Testis (tissue), 2 donors: ENCODE measurements at regions not wholly inside any gene's neighbourhood (a gene's known extent, or its start where the extent isn't known, plus 50 kb on each side); places are given as distances from the start of the nearest gene placed in this dataset.

ENCODE experiments used
- CTCF ChIP-seq, 3 experiments: fragments of 450-650 bp in 2 of 3; fragments of 200-600 bp in 1 of 3; sonication (generic) in 1 of 3; IDR thresholded peaks; one replicate each; pipeline ENCODE4 v1.5.1; 2016 to 2019; ENCODE audit warnings: antibody characterized with exemption in 3 of 3, mild to moderate bottlenecking in 2 of 3, moderate library complexity in 1 of 3
- POLR2A ChIP-seq: fragments of 450-650 bp; IDR thresholded peaks from one replicate; pipeline ENCODE4 v1.6.1; 2017; ENCODE audit warnings: antibody characterized with exemption, mild to moderate bottlenecking, moderate library complexity

DNA sequence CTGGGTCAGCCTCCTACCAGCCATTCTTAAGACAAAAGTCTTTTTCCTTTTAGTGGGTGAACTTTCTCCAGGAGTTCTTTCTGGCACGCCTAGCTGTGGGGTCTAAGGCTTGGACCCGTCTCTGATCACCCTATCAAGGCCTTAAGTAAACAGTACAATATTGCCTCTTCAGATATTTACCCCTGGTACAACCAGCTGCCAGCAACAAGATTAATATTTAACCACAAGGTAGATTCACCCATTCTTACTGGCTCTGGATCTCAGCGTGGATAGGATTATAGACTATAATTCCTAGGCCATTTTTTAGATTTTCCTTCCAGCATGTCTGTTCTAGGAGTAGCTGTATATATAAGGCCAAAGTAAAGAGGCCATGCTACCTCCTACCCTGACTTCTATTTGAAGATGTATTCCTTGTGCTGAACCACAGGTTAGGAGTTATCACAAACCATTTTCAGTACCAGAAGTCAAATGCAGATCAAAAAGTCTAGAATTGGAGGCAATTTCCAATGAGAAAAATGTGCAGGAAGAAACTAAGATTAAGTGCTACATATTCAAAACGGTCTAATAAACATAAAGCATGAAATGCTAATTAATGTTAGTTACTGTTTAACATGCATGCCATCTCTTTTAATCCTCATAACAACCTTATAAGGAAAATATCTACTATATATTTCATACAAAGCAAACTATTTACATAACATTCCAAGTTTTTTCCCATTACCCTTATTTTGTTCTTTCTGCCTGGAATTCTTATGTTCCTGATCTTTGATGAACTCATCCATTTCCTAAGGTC lies 110.0 kb upstream of the SYN3 start:
- TF ChIP-seq CTCF (IDR thresholded peaks at IDR 0.05) = no peak
- TF ChIP-seq POLR2A = no peak
